SU-DHL-6 (cell line): ENCODE measurements at regions not wholly inside any gene's neighbourhood (a gene's known extent, or its start where the extent isn't known, plus 50 kb on each side); places are given as distances from the start of the nearest gene placed in this dataset.

Source experiments
- H2AFZ ChIP-seq: fragments of 200-600 bp; sonication (generic); 2 replicates; pipeline ENCODE4 v1.6.1; 2014; ENCODE audit warnings: low read depth, mild to moderate bottlenecking, moderate library complexity, mixed read lengths, antibody characterized with exemption, low read length; ENCODE audit not compliant: severe bottlenecking
- H3F3A ChIP-seq: fragments of 200-600 bp; shearing (Covaris generic); 2 replicates; pipeline ENCODE4 v1.6.0; 2016; ENCODE audit warnings: antibody characterized with exemption, mild to moderate bottlenecking; ENCODE audit not compliant: insufficient read depth
- H3K27ac ChIP-seq: fragments of 200-600 bp; sonication (generic); 2 replicates; pipeline ENCODE4 v1.5.1; 2016; ENCODE audit warnings: low read depth, mild to moderate bottlenecking, low read length, moderate library complexity, mixed read lengths
- H3K27me3 ChIP-seq: fragments of 200-600 bp; sonication (generic), shearing (Covaris generic); 2 replicates; pipeline ENCODE4 v1.6.0; 2014; ENCODE audit warnings: mild to moderate bottlenecking, low read length
- H3K36me3 ChIP-seq: fragments of 200-600 bp; sonication (generic); 2 replicates; pipeline ENCODE4 v1.6.1; 2014; ENCODE audit warnings: mild to moderate bottlenecking, low read length, mixed read lengths
- H3K4me2 ChIP-seq: fragments of 300-600, 200-600 bp; shearing (Covaris generic), sonication (generic); 2 replicates; pipeline ENCODE4 v1.6.0; 2014; ENCODE audit warnings: low read length, low read depth, mild to moderate bottlenecking; ENCODE audit not compliant: poor library complexity, severe bottlenecking
- H3K4me3 ChIP-seq: fragments of 200-600 bp; sonication (generic); 2 replicates; pipeline ENCODE4 v1.5.1; 2014; ENCODE audit warnings: antibody characterized with exemption, low read length, mild to moderate bottlenecking, mixed read lengths; ENCODE audit not compliant: insufficient read depth, poor library complexity, severe bottlenecking
- H3K79me2 ChIP-seq: fragments of 200-600 bp; sonication (generic); 2 replicates; pipeline ENCODE4 v1.6.1; 2014; ENCODE audit warnings: mild to moderate bottlenecking, low read length, moderate library complexity; ENCODE audit not compliant: insufficient read depth
- H3K9ac ChIP-seq: fragments of 200-600 bp; sonication (generic); 2 replicates; pipeline ENCODE4 v1.7.0; 2014; ENCODE audit warnings: mild to moderate bottlenecking, low read length
- H3K9me2 ChIP-seq: fragments of 200-600 bp; sonication (generic); replicated peaks from 2 replicates; pipeline ENCODE4 v1.6.1; 2014; ENCODE audit warnings: low read length; ENCODE audit not compliant: insufficient read depth
- H3K9me3 ChIP-seq: fragments of 200-600 bp; sonication (generic); 2 replicates; pipeline ENCODE4 v1.6.1; 2014; ENCODE audit warnings: low read length, mixed read lengths; ENCODE audit not compliant: insufficient read depth
- H4K20me1 ChIP-seq: fragments of 200-600 bp; sonication (generic); 2 replicates; pipeline ENCODE4 v1.6.1; 2014; ENCODE audit warnings: low read depth, mild to moderate bottlenecking, antibody characterized with exemption, low read length, moderate library complexity, mixed read lengths
- CTCF ChIP-seq: fragments of 200-600 bp; sonication (generic); IDR thresholded peaks from one replicate; pipeline ENCODE4 v1.5.1; 2017; ENCODE audit warnings: antibody characterized with exemption, mild to moderate bottlenecking, low read length, moderate library complexity; ENCODE audit not compliant: insufficient read depth, poor library complexity, severe bottlenecking
- EZH2phosphoT487 ChIP-seq: fragments of 200-600 bp; sonication (generic), shearing (Covaris generic); conservative IDR thresholded peaks from 2 replicates; pipeline ENCODE4 v1.6.1; 2018; ENCODE audit warnings: mild to moderate bottlenecking, antibody characterized with exemption, low read length, moderate library complexity, mixed read lengths

DNA sequence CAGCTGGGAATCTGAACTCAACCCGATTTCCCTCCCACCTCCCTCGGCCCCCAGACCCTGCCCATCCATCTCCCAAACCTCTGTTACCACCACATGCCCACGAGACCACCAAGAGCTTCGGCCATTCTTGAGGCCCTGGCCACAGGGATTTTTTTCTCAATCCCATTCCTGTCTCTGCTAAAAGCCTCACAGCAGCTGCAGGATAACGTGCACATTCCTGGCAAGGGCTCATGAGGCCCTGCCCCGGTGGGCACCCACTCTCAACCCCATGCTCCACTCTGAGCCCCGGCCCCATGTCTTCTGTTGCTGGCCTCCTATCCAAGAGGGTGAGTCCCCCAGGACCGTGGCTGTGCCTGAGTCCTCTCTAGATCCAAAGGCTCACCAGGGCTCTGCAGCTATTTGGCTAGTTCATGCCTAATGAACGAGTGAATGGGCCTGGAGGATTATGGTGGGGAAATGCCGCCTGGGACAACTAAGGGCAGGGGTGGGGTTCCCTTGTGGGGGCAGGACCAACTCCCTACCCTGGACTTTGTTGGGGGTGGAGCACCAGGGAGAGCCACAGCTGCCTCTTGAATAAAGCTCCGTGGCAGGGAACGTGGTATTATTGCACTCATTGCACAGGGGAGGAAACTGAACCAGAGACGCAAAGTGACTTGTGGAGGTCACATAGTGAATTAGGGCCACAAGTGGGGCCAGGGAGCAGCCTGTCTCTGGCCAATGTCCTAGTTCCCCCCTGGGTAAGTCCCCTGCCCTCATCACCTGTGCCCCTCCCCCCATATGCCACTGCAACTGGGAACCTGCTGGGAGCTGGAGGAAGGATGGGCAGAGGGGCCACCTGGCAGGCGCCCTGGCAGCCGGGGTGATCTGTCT lies 113.8 kb upstream of the SMURF2 start:
- H3F3A ChIP-seq = 0 out of 2 replicates have a peak, but pooled peaks cover 6% of the 10 kb centered on the region
- no peaks in the 10 kb centered on the region for H3K9me3 ChIP-seq
- H3K4me2 ChIP-seq = no peak overlapping the region
- no peak overlapping the region for H2AFZ ChIP-seq
- H3K9ac ChIP-seq = no peak overlapping the region
- H3K27me3 ChIP-seq = no peaks in the 10 kb centered on the region
- TF ChIP-seq CTCF (no peak), EZH2phosphoT487 (no peak)
- H4K20me1 ChIP-seq = no peaks in the 10 kb centered on the region
- no peak overlapping the region for H3K27ac ChIP-seq
- H3K36me3 ChIP-seq = no peaks in the 10 kb centered on the region
- no peaks in the 10 kb centered on the region for H3K9me2 ChIP-seq
- H3K79me2 ChIP-seq = no peaks in the 10 kb centered on the region
- H3K4me3 ChIP-seq = no peak overlapping the region

DNA sequence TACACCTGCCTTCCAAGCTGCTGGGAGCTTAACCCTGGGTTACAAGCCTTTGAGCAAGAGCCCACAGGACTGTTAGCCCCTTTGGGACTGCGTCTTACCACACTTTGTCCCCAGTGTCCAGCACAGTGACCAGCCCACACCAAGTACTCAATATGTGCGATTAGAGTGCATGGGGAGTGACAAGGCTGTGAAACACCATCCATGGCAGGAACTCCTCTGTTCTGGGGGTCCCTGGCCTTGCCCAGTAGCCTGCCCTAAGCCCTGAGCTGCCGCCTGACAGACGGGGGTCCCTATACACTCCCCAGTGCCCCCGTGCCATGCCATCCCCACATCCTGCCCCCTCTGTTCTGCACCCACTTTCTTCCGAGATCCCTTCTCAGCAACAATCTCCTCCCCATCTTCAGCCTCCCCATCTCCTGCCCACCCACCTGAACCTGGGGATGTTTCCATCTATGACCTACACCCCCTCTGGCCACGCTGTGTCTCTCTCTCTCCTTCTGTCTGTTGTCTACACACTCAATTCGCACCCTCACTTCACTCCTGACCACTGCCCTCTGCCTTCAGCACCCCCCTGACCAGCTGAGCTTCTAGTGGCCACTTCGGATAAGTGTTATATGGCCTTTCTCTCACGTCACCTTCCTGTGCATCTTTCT lies 112.9 kb upstream of the SMURF2 start:
- Histone ChIP-seq H3K9me3 (no peaks in the 10 kb centered on the region), H3K79me2 (no peaks in the 10 kb centered on the region), H3K36me3 (no peaks in the 10 kb centered on the region), H3K9me2 (no peaks in the 10 kb centered on the region), H4K20me1 (no peaks in the 10 kb centered on the region), H3K9ac (no peak overlapping the region), H2AFZ (no peak overlapping the region), H3K4me3 (no peak overlapping the region), H3K4me2 (no peak overlapping the region), H3K27ac (no peak overlapping the region), H3F3A (0 out of 2 replicates have a peak, but pooled peaks cover 6% of the 10 kb centered on the region), H3K27me3 (no peaks in the 10 kb centered on the region)
- TF ChIP-seq CTCF (no peak), EZH2phosphoT487 (no peak)

DNA sequence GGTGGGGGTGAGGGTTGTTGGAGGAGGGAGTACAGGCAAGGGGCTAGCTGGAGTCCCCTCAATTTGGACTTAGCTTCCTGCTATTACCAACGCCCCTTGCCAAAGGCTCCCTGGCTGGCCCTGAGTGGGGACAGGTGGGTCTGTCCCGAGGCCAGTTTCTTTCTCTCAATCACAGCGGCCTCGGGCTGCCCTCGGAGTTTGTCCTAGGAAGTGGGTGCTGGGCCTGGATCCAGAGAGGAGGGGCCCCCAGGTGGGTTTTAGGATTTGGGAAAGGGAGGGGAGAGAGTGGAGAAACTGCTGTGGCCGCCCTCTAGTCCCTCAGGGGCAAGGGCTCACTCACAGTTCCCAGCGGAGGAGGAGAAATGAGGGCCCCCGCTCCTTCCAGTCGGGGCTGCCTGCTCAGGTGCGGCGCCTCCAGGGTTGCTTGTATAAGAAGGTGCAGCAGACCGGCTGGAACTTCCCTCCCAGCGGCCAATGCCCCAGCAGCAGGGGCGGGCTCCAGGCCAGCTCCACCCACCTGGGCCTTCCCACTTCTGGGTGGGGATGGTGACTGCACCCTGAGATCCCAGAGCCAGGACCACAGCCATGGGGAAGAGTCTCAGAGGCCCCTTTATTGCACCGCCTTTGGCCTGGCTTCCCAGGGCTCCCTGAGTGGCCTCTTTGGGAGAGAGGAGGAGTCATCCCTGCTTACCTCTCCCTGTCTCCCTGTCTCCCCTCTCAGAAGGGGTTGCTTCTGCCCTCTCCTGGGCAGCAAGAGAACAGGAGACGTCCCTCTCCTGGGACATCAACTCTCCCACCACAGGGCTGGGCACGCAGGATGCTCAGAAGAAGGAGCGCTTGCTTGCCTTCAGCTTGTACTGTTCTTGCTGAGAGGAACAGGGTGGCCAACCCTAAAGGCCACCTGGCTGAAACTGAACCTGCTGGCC lies 112.0 kb upstream of the SMURF2 start:
- H3K4me2 ChIP-seq = peak overlapping the region; percentile 75

More for the DNA sequence above, 112.0 kb upstream of the SMURF2 start:
- Histone ChIP-seq H3K27ac (no peak overlapping the region), H2AFZ (peak overlapping the region; percentile 66), H3K27me3 (no peaks in the 10 kb centered on the region), H3K9me2 (no peaks in the 10 kb centered on the region), H4K20me1 (no peaks in the 10 kb centered on the region), H3F3A (0 out of 2 replicates have a peak, but pooled peaks cover 6% of the 10 kb centered on the region), H3K79me2 (no peaks in the 10 kb centered on the region), H3K9ac (peak overlapping the region; percentile 57), H3K4me3 (peak overlapping the region; percentile 53), H3K9me3 (no peaks in the 10 kb centered on the region), H3K36me3 (no peaks in the 10 kb centered on the region)
- TF ChIP-seq EZH2phosphoT487 = no peak
- peak; percentile 37 for TF ChIP-seq CTCF
